Stomach (tissue), 8 donors: ENCODE measurements at regions not wholly inside any gene's neighbourhood (a gene's known extent, or its start where the extent isn't known, plus 50 kb on each side); places are given as distances from the start of the nearest gene placed in this dataset.

Experiments used
- DNase-seq, 2 donors: peaks; one replicate each; pipeline versions ENCODE4 v3.0.0 to v3.0.0-alpha.2; 2013 to 2019
- H3K27ac ChIP-seq, 5 donors: fragments of 200-600 bp in 4 of 5; sonication (generic) in 4 of 5; one replicate each; pipeline ENCODE4 v1.5.1; 2013 to 2019; ENCODE audit warnings: mild to moderate bottlenecking in 1 of 5, moderate library complexity in 1 of 5
- H3K27me3 ChIP-seq, 3 donors: fragments of 200-600 bp; sonication (generic); one replicate each; pipeline ENCODE4 v1.5.1; 2017 to 2019; ENCODE audit warnings: mixed run types in 1 of 3
- H3K36me3 ChIP-seq, 4 donors: fragments of 200-600 bp; sonication (generic); 1 replicate in 3 of 4; 2 replicates in 1 of 4; pipeline ENCODE4 v1.5.1; 2016 to 2019
- H3K4me1 ChIP-seq, 4 donors: fragments of 200-600 bp; sonication (generic); one replicate each; pipeline ENCODE4 v1.5.1; 2016 to 2019
- H3K4me3 ChIP-seq, 4 donors: fragments of 200-600 bp; sonication (generic) in 3 of 4; one replicate each; pipeline ENCODE4 v1.5.1; 2016 to 2019; ENCODE audit warnings: mild to moderate bottlenecking in 1 of 4
- H3K9me3 ChIP-seq, 4 donors: fragments of 200-600 bp; sonication (generic); one replicate each; pipeline ENCODE4 v1.5.1; 2016 to 2019
- CTCF ChIP-seq, 7 experiments: fragments of 450-650 bp in 4 of 7; fragments of 200-600 bp in 3 of 7; sonication (generic) in 3 of 7; IDR thresholded peaks; one replicate each; pipeline ENCODE4 v1.5.1; 2016 to 2019; ENCODE audit warnings: antibody characterized with exemption in 7 of 7, control low read depth in 2 of 7, mild to moderate bottlenecking in 1 of 7
- EP300 ChIP-seq: sonication (generic); formaldehyde crosslinking; IDR thresholded peaks from one replicate; pipeline ENCODE4 v1.6.1; 2017; ENCODE audit warnings: antibody characterized with exemption
- POLR2A ChIP-seq, 4 donors: fragments of 450-650 bp; IDR thresholded peaks; one replicate each; pipeline ENCODE4 v1.6.1; 2016; ENCODE audit warnings: antibody characterized with exemption in 4 of 4, control low read depth in 2 of 4, mild to moderate bottlenecking in 1 of 4, moderate library complexity in 1 of 4
- POLR2AphosphoS5 ChIP-seq, 3 donors: sonication (generic); formaldehyde crosslinking; IDR thresholded peaks; one replicate each; pipeline ENCODE4 v1.6.1; 2016; ENCODE audit warnings: antibody characterized with exemption in 3 of 3
- WGBS, 5 donors: extraction: QIAGEN DNeasy Blood & Tissue Kit in 3 of 5; methylation state at CpG; one replicate each; pipeline versions ENCODE4 v1.1.5 to v1.1.7; 2013 to 2018; 5-methylcytosine and 5-hydroxymethylcytosine counted together
- intact Hi-C: fragments of 100-400 bp; cut with DNase I; formaldehyde crosslinking; loops from one replicate; pipeline ENCODE4 v1.15.1; 2023; ENCODE audit warnings: low total_unique reads
- donor health status: healthy with polysubstance abuse.
- donor health status: Bipolar disorder and iron deficiency.
- donor health status: healthy.

DNA sequence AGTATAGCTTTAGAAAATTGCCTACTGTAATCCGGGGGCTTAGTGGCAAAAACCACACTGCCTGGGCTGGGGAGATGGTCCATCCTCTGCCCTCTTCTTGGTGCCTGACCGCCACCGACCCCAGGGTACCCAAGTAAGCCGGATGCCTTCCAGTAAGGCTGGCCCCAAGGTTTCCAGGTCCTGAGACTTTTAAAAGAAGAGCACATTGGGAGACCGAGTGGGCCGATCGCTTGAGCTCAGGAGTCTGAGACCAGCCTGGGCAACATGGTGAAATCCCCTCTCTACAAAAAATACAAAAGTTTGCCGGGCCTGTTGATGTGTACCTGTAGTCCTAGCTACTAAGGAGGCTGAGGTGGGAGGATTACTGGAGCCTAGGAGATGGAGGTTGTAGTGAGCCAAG is 406.7 kb upstream of the IRX4 start:
- Histone ChIP-seq H3K27ac (no peak overlapping the region), H3K4me1 (no peaks in the 10 kb centered on the region), H3K27me3 (no peaks in the 10 kb centered on the region), H3K36me3 (no peaks in the 10 kb centered on the region), H3K4me3 (no peak overlapping the region), H3K9me3 (peaks cover 0 to 9% (median 0%) of the 10 kb centered on the region in 4 donors)
- no peak for TF ChIP-seq EP300
- TF ChIP-seq POLR2AphosphoS5 (IDR thresholded peaks at IDR 0.05), result no peak
- no peak for TF ChIP-seq POLR2A (IDR thresholded peaks at IDR 0.05)
- TF ChIP-seq CTCF (IDR thresholded peaks at IDR 0.05), result no peak
- DNase-seq, result no peak
- WGBS, 5 donors, result 89 to 95% (median 94%) methylated on average over 8 of the region's 8 CpGs
- intact Hi-C loops, result no loop called here

- Histone ChIP-seq H3K36me3 (no peaks in the 10 kb centered on the region), H3K9me3 (peaks cover 0 to 9% (median 0%) of the 10 kb centered on the region in 4 donors), H3K4me3 (no peak overlapping the region), H3K27me3 (no peaks in the 10 kb centered on the region), H3K27ac (no peak overlapping the region), H3K4me1 (no peaks in the 10 kb centered on the region)
- intact Hi-C loops, result no loop called here
- 76 to 88% (median 83%) methylated on average over 15 to 16 of the region's 16 CpGs for WGBS, 5 donors
- no peak for DNase-seq
- TF ChIP-seq POLR2AphosphoS5 (IDR thresholded peaks at IDR 0.05) (no peak), CTCF (IDR thresholded peaks at IDR 0.05) (no peak), EP300 (no peak), POLR2A (IDR thresholded peaks at IDR 0.05) (no peak)
These were observed 406.2 kb upstream of the IRX4 start for GRCh38 chr5:2288968-2289367.

DNA sequence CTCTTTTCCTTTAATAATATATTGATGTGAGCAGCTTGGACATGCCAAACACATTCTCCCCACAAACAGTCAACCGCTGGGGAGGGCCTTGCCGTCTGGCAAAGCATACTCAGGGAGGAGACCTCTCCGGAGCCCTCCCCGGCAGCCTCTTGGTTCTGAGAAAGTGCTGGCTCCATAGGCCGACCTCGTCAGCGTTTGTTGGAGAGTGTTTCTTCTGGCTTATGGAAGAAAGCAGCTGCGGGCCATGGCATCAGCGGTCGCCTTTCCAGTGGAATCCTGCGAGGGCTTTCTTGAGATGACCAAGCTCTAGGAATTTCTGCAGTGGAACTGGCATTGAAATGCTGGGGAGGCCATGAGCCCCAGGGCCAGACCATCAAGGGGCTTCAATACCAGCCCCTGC is 405.7 kb upstream of the IRX4 start:
- H3K27ac ChIP-seq, result no peak overlapping the region
- DNase-seq, result no peak
- TF ChIP-seq POLR2A (IDR thresholded peaks at IDR 0.05), result no peak
- 87 to 95% (median 94%) methylated on average over 11 of the region's 11 CpGs for WGBS, 5 donors
- no peak overlapping the region for H3K4me3 ChIP-seq
- intact Hi-C loops, result no loop called here
- H3K9me3 ChIP-seq, result peaks cover 0 to 8% (median 0%) of the 10 kb centered on the region in 4 donors
- H3K27me3 ChIP-seq, result no peaks in the 10 kb centered on the region
- H3K4me1 ChIP-seq, result no peaks in the 10 kb centered on the region
- H3K36me3 ChIP-seq, result no peaks in the 10 kb centered on the region

DNA sequence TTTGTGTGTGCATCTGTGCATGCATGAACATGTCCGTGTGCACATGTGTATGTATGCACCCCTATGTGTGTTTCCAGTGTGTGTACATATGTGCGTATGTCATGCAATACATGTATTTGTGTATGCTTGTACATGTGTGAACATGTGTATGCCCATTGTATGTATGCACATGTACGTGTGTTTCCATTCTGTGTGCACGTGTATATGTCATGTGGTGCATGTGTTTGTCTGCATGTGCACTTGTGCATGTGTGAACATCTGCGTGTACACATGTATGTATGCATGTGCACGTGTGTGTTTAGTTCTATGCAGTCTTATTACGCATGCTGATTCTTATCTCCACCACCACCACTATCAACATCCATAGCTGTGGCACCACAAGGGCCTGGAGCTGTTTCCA is 403.5 kb upstream of the IRX4 start:
- intact Hi-C loops, result no loop called here
- Histone ChIP-seq H3K9me3 (no peaks in the 10 kb centered on the region), H3K4me3 (no peak overlapping the region), H3K4me1 (no peaks in the 10 kb centered on the region), H3K36me3 (no peaks in the 10 kb centered on the region), H3K27ac (no peak overlapping the region), H3K27me3 (no peaks in the 10 kb centered on the region)
- TF ChIP-seq EP300 (no peak), CTCF (IDR thresholded peaks at IDR 0.05) (no peak), POLR2A (IDR thresholded peaks at IDR 0.05) (no peak), POLR2AphosphoS5 (IDR thresholded peaks at IDR 0.05) (no peak)
- 77 to 90% (median 83%) methylated on average over 7 of the region's 7 CpGs for WGBS, 5 donors
- no peak for DNase-seq

DNA sequence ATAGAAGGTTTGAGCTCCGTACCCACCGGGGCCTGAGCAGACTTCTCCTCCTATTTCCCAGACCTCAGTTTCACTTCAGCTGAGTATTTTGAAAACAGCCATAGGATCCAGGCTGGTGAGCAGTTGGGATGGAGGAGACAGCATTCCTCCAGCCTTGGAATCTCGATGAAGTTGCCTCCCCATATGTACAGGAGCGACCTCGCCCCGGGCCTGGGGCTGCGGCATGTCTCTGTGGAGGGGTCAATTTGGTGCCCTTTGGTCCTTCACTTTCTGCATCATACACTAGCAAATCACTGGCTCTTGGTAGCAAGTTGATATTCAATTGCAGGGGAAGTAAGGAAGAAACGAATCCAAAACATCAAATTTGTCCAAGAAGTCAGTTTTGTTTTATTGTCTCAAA is 402.0 kb upstream of the IRX4 start:
- WGBS, 5 donors, result 83 to 89% (median 86%) methylated on average over 8 of the region's 8 CpGs
- H3K36me3 ChIP-seq, result no peaks in the 10 kb centered on the region
- DNase-seq, result no peak
- no peaks in the 10 kb centered on the region for H3K4me1 ChIP-seq
- no peaks in the 10 kb centered on the region for H3K9me3 ChIP-seq
- no peak overlapping the region for H3K4me3 ChIP-seq
- intact Hi-C loops, result no loop called here
- H3K27me3 ChIP-seq, result no peaks in the 10 kb centered on the region
- TF ChIP-seq POLR2A (IDR thresholded peaks at IDR 0.05) (no peak), POLR2AphosphoS5 (IDR thresholded peaks at IDR 0.05) (no peak), CTCF (IDR thresholded peaks at IDR 0.05) (no peak), EP300 (no peak)
- no peak overlapping the region for H3K27ac ChIP-seq
